GM18519 (cell line): ENCODE measurements at regions not wholly inside any gene's neighbourhood (a gene's known extent, or its start where the extent isn't known, plus 50 kb on each side); places are given as distances from the start of the nearest gene placed in this dataset.
"Not testable (repeated sequence)": the region's sequence is repeated elsewhere in the genome, so short reads cannot be mapped to it uniquely, and the experiment has no call there.

ENCODE experiments used
- ATAC-seq: cut with Tn5 transposase; IDR thresholded peaks from one replicate; pipeline ENCODE4 v1.9.1; 2021; ENCODE audit warnings: mild to moderate bottlenecking, moderate library complexity; ENCODE audit not compliant: unreplicated experiment, low FRiP score

- ATAC-seq, result no peak
Observed at GRCh38 chr13:61144834-61145593, 270.6 kb downstream of the PCDH20 start.

GRCh38 chr13:61144301-61144700 lies 271.3 kb downstream of the PCDH20 start:
- ATAC-seq, result no peak

GRCh38 chr13:61142506-61142905 lies 273.1 kb downstream of the PCDH20 start:
- no peak for ATAC-seq

- ATAC-seq, result no peak
Observed at GRCh38 chr13:61138857-61139256, 276.8 kb downstream of the PCDH20 start.

- no peak for ATAC-seq
Observed at GRCh38 chr13:61136515-61136914, 279.1 kb downstream of the PCDH20 start.

- no peak for ATAC-seq
Observed at GRCh38 chr13:61136093-61136492, 279.6 kb downstream of the PCDH20 start.

GRCh38 chr13:61135583-61135982 lies 280.1 kb downstream of the PCDH20 start:
- ATAC-seq, result no peak

GRCh38 chr13:61128850-61129645 lies 286.6 kb downstream of the PCDH20 start:
- no peak for ATAC-seq

- ATAC-seq, result no peak
Observed at GRCh38 chr13:61123538-61124289, 291.9 kb downstream of the PCDH20 start.

GRCh38 chr13:61113140-61113658 lies 302.4 kb downstream of the PCDH20 start:
- ATAC-seq, result no peak

GRCh38 chr13:61111529-61111928 lies 304.1 kb downstream of the PCDH20 start:
- ATAC-seq, result no peak

GRCh38 chr13:61110732-61111131 lies 304.9 kb downstream of the PCDH20 start:
- no peak for ATAC-seq

GRCh38 chr13:61109741-61110140 lies 305.9 kb downstream of the PCDH20 start:
- ATAC-seq, result no peak

- no peak for ATAC-seq
Observed at GRCh38 chr13:61107989-61108388, 307.7 kb downstream of the PCDH20 start.

GRCh38 chr13:61095885-61096284 lies 319.8 kb downstream of the PCDH20 start:
- ATAC-seq, result no peak

- no peak for ATAC-seq
Observed at GRCh38 chr13:61094865-61095264, 320.8 kb downstream of the PCDH20 start.

- ATAC-seq, result not testable (repeated sequence)
Observed at GRCh38 chr13:61089894-61090293, 325.8 kb downstream of the PCDH20 start.

- no peak for ATAC-seq
Observed at GRCh38 chr13:61086087-61086486, 329.6 kb downstream of the PCDH20 start.

- no peak for ATAC-seq
Observed at GRCh38 chr13:61084988-61085387, 330.7 kb downstream of the PCDH20 start.

GRCh38 chr13:61078976-61079770 lies 336.5 kb downstream of the PCDH20 start:
- no peak for ATAC-seq
